ENCODE measurements at regions not wholly inside any gene's neighbourhood (a gene's known extent, or its start where the extent isn't known, plus 50 kb on each side); places are given as distances from the start of the nearest gene placed in this dataset.

GRCh38 chr17:53344778-53345177 lies 477.9 kb upstream of the KIF2B start:
- Histone ChIP-seq H3K27me3 (ENCODE audit: control insufficient read depth, insufficient read depth, low read length) (no peaks in the 10 kb centered on the region), H3K36me3 (ENCODE audit: control insufficient read depth, insufficient read depth, low read length) (no peaks in the 10 kb centered on the region), H2AK5ac (ENCODE audit: low read depth, low read length) (no peak overlapping the region), H4K91ac (ENCODE audit: insufficient read depth, low read depth, low read length) (no peak overlapping the region), H3K18ac (ENCODE audit: low read depth, low read length) (no peak overlapping the region), H2BK5ac (ENCODE audit: low read depth, low read length, poor library complexity, severe bottlenecking) (no peak overlapping the region), H2BK120ac (ENCODE audit: low read depth, low read length) (no peak overlapping the region), H3K14ac (replicated peaks; ENCODE audit: low read depth, low read length) (no peak overlapping the region), H3K4me3 (ENCODE audit: insufficient read depth, low read depth, low read length) (no peak overlapping the region), H2AK9ac (replicated peaks; ENCODE audit: low read depth, low read length, poor library complexity) (no peak overlapping the region), H3K56ac (ENCODE audit: extremely low read depth, insufficient read depth, low read length) (no peak overlapping the region), H3K9me1 (ENCODE audit: insufficient read depth, low read length) (no peaks in the 10 kb centered on the region), H4K8ac (ENCODE audit: low read depth in 2 of 2, low read length in 2 of 2) (no peak overlapping the region), H3K4me2 (ENCODE audit: low read depth, low read length) (no peak overlapping the region), H3K9me3 (ENCODE audit: control insufficient read depth, insufficient read depth, low read length) (peaks cover 4% of the 10 kb centered on the region; the same call in 1 of the 2 replicates), H2BK15ac (ENCODE audit: low read depth, low read length) (no peak overlapping the region), H4K20me1 (ENCODE audit: insufficient read depth, low read length) (no peaks in the 10 kb centered on the region), H4K5ac (ENCODE audit: low read depth, low read length) (no peak overlapping the region), H3K79me1 (ENCODE audit: low read depth in 1 of 2, low read length in 2 of 2) (no peaks in the 10 kb centered on the region), H3K27ac (ENCODE audit: insufficient read depth, low read length) (no peak overlapping the region), H3K4me1 (ENCODE audit: control insufficient read depth, insufficient read depth, low read length) (no peaks in the 10 kb centered on the region), H3K23ac (ENCODE audit: low read depth, low read length) (no peak overlapping the region), H3K4ac (ENCODE audit: low read depth, low read length) (no peak overlapping the region), H3K9ac (ENCODE audit: low read depth, low read length) (no peak overlapping the region), H2AFZ (replicated peaks; ENCODE audit: low read length, poor library complexity) (no peak overlapping the region), H2BK20ac (ENCODE audit: low read depth, low read length) (no peak overlapping the region)
- dilution Hi-C loops (cut with HindIII; ENCODE audit: low sequenced_read_pairs, unreplicated experiment) (no loop called here), intact Hi-C loops (cut with micrococcal nuclease) (no loop called here), in situ Hi-C loops (cut with MboI; ENCODE audit: low sequenced_read_pairs) (no loop called here)
- WGBS, 2 experiments (ENCODE audit: extremely low coverage in 2 of 2, insufficient read length in 1 of 2) = no CpG with 5 or more reads among the region's 1 CpG
- ATAC-seq (ENCODE audit: low read depth) (no peak), DNase-seq (no peak)
- POLR2A ChIA-PET (ENCODE audit: unreplicated experiment) = no interaction called here
- CTCF ChIA-PET = no interaction called here
- TF ChIP-seq POLR2A (IDR thresholded peaks at IDR 0.05; ENCODE audit: low read depth, low read length) (no peak), FOS (IDR thresholded peaks at IDR 0.05; ENCODE audit: low read depth, low read length) (no peak), MAFK (IDR thresholded peaks at IDR 0.05; ENCODE audit: low read depth, low read length) (no peak), CHD1 (IDR thresholded peaks at IDR 0.05; ENCODE audit: low read depth, low read length) (no peak), ELK1 (IDR thresholded peaks at IDR 0.05; ENCODE audit: borderline replicate concordance, low read depth, low read length) (no peak), RFX5 (IDR thresholded peaks at IDR 0.05; ENCODE audit: low read depth, low read length) (no peak), RAD21 (IDR thresholded peaks at IDR 0.05; ENCODE audit: low read length) (no peak)
- BruUV-seq (replicated peaks) = no TSS peak

Measured in IMR-90 (cell line).